Vagina (tissue), 2 donors: ENCODE measurements at regions not wholly inside any gene's neighbourhood (a gene's known extent, or its start where the extent isn't known, plus 50 kb on each side); places are given as distances from the start of the nearest gene placed in this dataset.

ENCODE experiments used
- CTCF ChIP-seq, 3 experiments: fragments of 450-650 bp in 2 of 3; fragments of 200-600 bp in 1 of 3; sonication (generic) in 1 of 3; IDR thresholded peaks; one replicate each; pipeline ENCODE4 v1.5.1; 2017 to 2019; ENCODE audit warnings: antibody characterized with exemption in 3 of 3, mild to moderate bottlenecking in 2 of 3, moderate library complexity in 2 of 3
- POLR2A ChIP-seq, 2 donors: fragments of 450-650 bp; IDR thresholded peaks; one replicate each; pipeline ENCODE4 v1.6.1; 2017; ENCODE audit warnings: antibody characterized with exemption in 2 of 2, mild to moderate bottlenecking in 2 of 2, moderate library complexity in 2 of 2

- no peak for TF ChIP-seq CTCF (IDR thresholded peaks at IDR 0.05)
- no peak for TF ChIP-seq POLR2A (IDR thresholded peaks at IDR 0.05)
Measured at GRCh38 chr1:4485878-4486277, 168.5 kb upstream of the AJAP1 start.
